ENCODE measurements at regions not wholly inside any gene's neighbourhood (a gene's known extent, or its start where the extent isn't known, plus 50 kb on each side); places are given as distances from the start of the nearest gene placed in this dataset.

DNA sequence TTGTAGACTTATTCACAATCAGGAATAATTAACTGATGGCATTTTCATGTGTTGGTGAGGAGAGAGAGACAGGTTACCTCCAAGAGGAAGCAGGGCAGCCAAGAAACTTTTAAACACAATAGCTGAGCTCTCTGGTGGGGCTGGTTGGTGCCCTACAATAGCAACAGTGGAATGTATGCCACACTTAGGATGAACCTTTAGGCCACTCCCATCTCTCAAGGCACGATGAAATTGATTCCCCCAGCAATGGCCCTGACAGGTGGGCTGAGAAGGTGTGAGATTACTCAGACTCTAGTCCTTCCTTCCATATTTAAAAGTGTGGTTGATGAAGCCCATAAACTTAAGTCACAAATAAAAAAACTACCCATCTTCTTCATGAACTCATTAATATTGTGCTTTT, 219.4 kb upstream of the CYRIA start:
- no peak for DNase-seq (ENCODE audit: low spot score)

DNA sequence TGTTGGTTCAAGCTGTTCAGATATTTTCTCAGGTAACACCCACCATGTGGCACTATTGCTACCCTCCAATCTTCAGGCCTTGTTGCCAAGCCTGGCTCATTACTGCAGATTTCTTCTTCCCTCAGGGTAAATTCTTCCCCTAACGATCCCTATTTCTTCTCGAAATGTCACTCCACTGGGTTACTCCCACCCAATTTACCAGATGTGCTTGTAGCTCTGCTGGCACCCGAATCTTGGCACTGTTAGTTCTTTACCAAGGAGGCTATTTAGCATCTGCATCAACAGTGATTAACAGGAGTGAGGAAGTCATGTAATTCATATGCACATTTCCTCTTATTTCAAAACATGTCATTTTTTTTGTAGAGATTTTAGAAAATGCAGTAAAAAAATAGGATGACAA, 217.1 kb upstream of the CYRIA start:
- DNase-seq (ENCODE audit: low spot score) = no peak

DNA sequence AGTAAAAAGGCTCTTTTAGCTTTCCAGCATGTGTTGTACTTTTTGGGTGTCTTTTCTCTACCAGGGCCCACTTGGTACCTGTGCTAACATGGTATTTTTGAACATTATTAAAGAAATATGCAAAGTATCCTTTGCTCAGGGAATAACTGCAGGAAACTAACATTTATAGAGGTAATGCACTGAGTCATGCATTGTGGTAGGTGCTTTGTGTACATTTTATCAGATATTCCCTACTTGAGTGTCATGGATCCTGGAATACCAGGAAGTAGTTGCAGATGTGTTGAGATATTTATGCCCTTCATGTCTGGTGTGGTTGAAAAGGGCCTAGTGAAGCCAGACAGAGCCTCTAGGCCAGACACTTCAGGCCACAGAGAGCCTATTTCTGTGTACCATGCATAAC, 215.5 kb upstream of the CYRIA start:
- DNase-seq (ENCODE audit: low spot score) = no peak

DNA sequence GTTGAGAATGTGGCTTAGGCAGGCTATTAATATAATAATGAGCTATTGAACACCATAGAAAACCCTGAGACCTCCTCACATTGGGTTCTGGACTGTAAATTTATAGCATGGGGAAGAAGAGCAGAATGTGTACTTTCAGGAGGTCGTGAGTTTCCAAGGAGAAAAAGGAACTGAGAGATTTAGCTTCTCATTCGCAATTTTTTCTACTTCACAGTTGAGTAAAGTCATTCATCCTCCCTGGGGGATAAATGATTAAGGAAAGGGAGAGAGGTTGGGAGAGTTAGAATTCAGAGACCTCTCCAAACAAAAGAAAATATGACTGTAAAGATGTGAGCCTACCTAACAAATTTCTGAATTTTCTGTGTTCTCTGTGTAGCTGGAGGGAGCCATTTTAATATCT, 205.8 kb upstream of the CYRIA start:
- no peak for DNase-seq (ENCODE audit: low spot score)

DNA sequence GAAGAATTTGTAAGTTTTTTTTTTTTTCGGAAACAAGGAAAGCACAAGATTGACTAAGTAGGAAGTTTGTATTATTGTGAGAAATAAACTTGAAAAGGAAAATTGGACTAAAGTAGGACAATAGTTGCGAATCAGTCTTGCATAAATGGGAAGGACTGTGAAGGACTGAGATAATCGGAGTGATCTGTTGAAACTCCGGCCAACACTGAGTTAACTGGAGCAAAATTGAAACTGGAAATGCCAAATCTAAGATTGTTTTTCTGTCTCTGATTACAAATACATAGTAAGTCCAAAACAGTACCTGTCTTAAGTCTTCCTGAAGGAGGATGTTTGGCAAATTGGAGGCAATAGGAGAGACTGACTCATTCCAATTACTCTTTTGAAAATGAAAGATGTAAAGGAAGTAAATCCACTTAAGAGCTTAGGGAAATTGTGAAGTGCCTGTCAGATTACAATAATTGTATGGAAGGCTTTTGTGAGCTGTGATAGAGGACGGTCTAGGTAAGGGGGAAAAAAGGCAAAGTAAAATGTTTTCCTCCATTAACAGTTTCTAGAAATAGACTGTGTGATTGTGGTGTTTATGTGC, 204.9 kb upstream of the CYRIA start:
- no peak for DNase-seq (ENCODE audit: low spot score)

DNA sequence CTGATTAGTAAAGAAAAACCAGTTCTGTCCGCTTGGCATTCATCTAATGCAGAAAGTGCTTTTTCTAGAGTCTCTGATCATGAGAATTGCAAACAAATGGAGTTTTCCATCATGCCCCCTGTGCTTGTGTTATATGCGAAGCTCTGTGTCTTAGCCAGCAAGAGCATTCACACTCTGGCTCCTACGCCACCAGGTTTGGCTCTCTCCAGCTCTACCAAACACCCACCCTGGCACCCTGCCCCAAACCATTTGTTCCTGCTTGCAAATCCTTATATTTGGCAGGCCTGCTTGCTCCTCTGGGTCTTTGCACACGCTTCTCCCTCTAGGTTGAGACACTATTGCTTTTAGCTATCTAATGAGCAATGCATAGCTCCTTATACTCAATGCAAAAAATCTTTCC, 204.1 kb upstream of the CYRIA start:
- DNase-seq (ENCODE audit: low spot score) = peak; percentile 14

- DNase-seq (ENCODE audit: low spot score) = no peak
Measured at GRCh38 chr2:16862471-16862870, 196.8 kb upstream of the CYRIA start.

DNA sequence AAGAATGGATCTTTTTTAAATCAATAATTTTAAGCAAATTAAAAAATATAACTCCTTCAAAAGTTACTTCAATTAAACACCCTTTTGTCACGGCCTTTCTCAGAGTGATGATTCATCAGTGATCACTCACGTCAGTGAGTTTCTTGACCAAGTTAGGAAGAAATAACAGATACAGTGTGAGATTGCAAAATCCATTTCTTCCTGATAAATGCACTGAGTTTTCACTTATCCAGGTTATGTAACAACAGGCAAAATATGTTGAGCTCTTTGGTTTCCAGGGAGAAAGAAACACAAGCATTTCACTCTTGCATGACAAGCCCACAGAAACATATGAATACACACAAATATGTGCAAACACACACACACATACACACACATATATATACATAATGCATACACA, 195.9 kb upstream of the CYRIA start:
- no peak for DNase-seq (ENCODE audit: low spot score)

DNA sequence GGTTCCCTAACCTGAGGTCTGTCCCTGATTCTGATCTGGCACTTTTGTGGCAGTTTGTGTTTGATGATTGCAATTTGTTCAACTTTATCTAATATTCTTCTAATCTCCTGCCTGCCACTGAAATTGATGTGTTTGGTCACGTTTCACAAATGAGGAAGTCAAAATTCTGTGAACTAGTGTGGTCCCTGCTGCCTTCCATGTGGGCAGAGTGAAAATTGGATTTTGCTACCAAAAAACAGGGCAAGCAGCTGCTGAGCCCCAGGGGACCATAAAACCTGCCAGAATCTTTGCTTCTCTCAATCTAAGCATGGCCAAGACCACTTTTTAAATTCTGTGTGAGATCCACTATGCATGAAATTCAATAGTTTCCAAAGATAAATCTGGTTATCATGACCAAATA, 195.5 kb upstream of the CYRIA start:
- no peak for DNase-seq (ENCODE audit: low spot score)

- DNase-seq (ENCODE audit: low spot score) = no peak
Measured at GRCh38 chr2:16860627-16861026, 195.0 kb upstream of the CYRIA start.

DNA sequence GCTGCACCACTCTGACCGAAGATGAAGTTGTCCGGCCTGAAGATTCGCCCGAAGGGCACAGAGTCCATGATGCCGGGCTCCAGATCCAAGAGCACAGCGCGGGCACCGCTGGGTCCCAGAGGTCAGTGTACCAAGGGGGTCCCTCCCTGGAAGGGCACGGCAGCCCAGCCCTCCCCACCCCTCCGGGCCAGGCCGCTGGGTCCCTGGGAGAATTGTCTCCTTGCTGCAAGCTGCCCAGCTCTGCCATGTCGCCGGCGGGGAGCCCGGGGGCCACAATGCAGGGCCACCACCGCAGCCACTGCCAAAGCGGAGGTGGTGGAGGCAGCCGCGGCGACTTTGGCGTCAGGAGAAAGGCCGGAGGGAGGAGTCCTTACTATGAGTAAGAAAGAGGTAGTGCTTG, 189.5 kb upstream of the CYRIA start:
- no peak for DNase-seq (ENCODE audit: low spot score)

- no peak for DNase-seq (ENCODE audit: low spot score)
Measured at GRCh38 chr2:16853088-16853487, 187.5 kb upstream of the CYRIA start.

DNA sequence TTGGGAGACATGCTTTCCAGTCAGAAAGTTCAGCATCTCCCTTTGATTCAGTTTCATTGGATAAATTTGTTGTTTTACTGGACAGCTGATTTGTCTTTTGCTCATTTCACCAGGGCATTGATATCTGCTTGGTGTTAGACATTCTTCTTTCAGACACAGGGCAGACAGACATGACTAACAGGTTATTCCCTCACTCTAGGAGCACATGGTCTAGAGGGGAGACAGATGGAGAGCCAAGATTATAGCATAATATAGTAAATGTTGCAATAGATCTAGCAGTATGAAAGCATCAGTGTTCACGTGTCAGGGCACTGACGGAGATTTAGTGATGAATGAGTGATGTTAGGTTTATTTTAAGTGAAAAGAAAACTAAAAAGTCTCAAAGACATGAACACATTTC, 187.0 kb upstream of the CYRIA start:
- no peak for DNase-seq (ENCODE audit: low spot score)

DNA sequence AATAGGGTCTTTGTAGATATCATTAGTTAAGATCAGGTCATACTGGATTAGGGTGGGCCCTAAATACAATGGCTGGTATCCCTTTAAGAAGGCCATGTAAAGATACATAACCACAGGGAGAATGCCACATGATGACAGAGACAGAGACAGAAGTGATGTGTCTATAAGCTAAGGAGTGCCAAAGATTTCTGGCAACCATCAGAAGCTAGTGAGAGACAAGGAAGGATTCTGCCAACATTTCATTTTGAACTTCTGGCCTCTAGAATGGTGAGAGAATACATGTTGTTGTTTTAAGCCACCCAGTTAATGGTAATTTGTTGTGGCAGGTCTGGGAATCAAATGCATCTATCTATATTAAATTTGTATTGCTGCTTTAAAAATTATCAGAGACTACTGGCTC, 185.5 kb upstream of the CYRIA start:
- DNase-seq (ENCODE audit: low spot score) = no peak

GRCh38 chr2:16840496-16841172, 175.0 kb upstream of the CYRIA start:
- no peak for DNase-seq (ENCODE audit: low spot score)

- no peak for DNase-seq (ENCODE audit: low spot score)
Measured at GRCh38 chr2:16832910-16833309, 167.3 kb upstream of the CYRIA start.

GRCh38 chr2:16828828-16829160, 163.2 kb upstream of the CYRIA start:
- DNase-seq (ENCODE audit: low spot score) = no peak

DNA sequence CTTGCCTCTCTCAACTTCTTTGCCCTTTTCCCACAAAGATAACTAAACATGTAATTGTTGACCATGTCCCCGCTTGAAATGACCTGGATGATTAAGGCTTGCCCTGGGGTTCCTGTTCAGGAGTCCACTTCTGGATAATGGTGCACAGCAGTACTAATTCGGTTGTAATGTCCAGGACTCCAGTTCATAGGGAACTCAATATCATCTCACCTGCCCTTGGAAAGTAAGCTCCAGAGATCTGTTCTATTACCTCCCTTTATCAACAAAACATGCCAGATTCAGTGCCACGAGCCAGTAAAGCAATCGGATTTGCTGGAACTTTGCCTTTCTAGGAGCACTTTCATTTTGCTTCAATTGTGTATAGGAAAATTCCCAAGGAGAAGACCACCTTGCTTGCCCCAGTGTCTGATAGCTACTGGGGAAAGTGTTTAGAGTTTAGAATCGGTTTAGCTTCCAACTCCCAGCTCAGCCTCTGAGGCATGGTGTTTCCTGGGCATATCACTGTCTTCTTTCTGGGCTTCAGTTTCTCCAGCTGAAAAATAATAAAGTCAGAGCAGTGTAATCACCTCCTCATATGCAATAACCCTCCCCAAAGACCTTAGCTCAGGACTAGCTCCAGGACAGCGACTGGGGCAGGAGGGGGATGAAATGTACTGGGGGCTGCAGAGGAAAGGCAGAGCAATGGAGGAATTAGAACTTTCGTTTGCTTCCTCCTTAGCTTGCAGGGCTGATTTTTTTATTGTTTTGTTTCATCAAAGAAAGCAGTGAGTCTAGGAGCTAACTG, 162.6 kb upstream of the CYRIA start:
- DNase-seq (ENCODE audit: low spot score) = no peak

- no peak for DNase-seq (ENCODE audit: low spot score)
Measured at GRCh38 chr2:16824472-16824871, 158.8 kb upstream of the CYRIA start.

DNA sequence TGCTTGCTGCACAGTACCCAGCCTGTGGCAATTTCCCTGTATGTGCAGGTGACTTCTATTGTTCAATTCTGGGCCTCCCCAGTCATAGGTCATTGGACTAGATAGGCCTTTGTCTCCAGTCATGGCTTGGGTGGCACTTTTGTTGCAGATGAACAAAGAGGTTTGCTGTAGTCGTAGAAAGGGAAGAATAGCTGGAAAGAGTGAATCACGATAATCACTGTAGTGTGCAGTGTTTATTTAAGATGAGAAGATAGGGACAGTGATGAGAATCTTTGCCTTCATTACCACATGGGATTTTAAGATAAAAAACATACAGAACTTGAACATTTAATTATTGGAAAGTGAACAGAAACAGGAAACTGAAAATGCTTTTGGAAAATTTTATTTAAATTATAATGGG, 156.1 kb upstream of the CYRIA start:
- peak; percentile 77 for DNase-seq (ENCODE audit: low spot score)

DNA sequence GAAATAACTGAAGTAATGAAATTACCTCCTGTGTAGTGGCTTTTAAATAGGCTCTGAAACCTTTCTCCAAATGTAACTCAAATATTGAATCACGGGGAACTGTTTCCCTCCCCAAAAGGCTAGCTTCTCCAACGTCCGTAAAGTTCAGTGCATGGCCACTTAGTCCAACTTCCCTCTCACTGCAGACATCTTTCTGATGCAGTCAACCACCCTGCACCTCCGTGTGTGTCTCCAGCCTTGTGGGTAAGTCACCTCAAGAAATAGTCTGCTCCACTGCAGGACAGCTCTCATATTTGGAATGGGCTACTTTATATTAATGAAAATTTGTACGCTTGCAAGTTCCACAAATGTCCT, 152.5 kb upstream of the CYRIA start:
- no peak for DNase-seq (ENCODE audit: low spot score)

- no peak for DNase-seq (ENCODE audit: low spot score)
Measured at GRCh38 chr2:16817305-16818202, 151.9 kb upstream of the CYRIA start.

- no peak for DNase-seq (ENCODE audit: low spot score)
Measured at GRCh38 chr2:16816522-16816921, 150.9 kb upstream of the CYRIA start.
